ENCODE measurements at regions not wholly inside any gene's neighbourhood (a gene's known extent, or its start where the extent isn't known, plus 50 kb on each side); places are given as distances from the start of the nearest gene placed in this dataset.

DNA sequence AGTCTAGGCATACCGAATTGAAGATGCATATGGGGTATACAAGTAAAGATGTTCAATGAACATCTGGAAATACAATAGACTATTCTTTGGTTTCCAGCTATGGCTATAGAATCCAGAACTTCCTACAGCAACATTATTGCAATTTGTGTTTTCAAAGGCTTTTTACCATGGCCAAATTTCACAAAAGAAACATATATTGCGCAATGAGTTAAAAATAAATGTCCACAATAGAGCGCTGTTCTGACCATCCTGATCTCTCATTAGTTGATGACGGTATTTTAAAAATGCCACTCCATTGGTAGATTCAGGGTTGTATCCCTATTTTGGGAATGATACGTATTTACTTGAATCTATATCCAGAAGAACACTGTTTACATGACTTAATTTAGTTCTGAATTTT lies 139.2 kb downstream of the LINC00632 start:
- intact Hi-C loops (cut with micrococcal nuclease), result no loop called here
- H3K27ac Mint-ChIP-seq, result no peak overlapping the region
- no peaks in the 10 kb centered on the region for H3K9me3 ChIP-seq (ENCODE audit: control insufficient read depth, insufficient read depth, low read length)

GRCh38 chrX:140860718-140861117 lies 141.7 kb upstream of the SPANXB1 start:
- no peak overlapping the region for H3K4me3 Mint-ChIP-seq
- Histone ChIP-seq H3K4me1 (ENCODE audit: control insufficient read depth, insufficient read depth, low read length) (no peaks in the 10 kb centered on the region), H3K36me3 (ENCODE audit: control insufficient read depth, insufficient read depth, low read length) (no peaks in the 10 kb centered on the region), H3K27me3 (ENCODE audit: control insufficient read depth, insufficient read depth, low read length) (no peaks in the 10 kb centered on the region), H3K27ac (ENCODE audit: low read length) (no peak overlapping the region), H3K9me3 (ENCODE audit: control insufficient read depth, insufficient read depth, low read length) (no peaks in the 10 kb centered on the region), H3K4me3 (ENCODE audit: low read length) (no peak overlapping the region)
- intact Hi-C loops (cut with micrococcal nuclease), result no loop called here
- WGBS (ENCODE audit: insufficient coverage), result 96% methylated on average over 9 of the region's 9 CpGs
- TF ChIP-seq CTCF (IDR thresholded peaks at IDR 0.05), result no peak
- peaks cover 0 to 4% of the 10 kb centered on the region in 2 donors for H3K9me3 Mint-ChIP-seq
- H3K27ac Mint-ChIP-seq, result no peak overlapping the region
- no peaks in the 10 kb centered on the region for H3K36me3 Mint-ChIP-seq
- H3K4me1 Mint-ChIP-seq, result no peaks in the 10 kb centered on the region
- ATAC-seq, result no peak
- no peak for DNase-seq
- H3K27me3 Mint-ChIP-seq (ENCODE audit: low read depth in 2 of 2), result peaks cover 0 to 2% of the 10 kb centered on the region in 2 donors

More for the DNA sequence above, 139.2 kb downstream of the LINC00632 start:
- WGBS (ENCODE audit: insufficient coverage), result 95% methylated on average over 4 of the region's 5 CpGs
- no peak overlapping the region for H3K27ac ChIP-seq (ENCODE audit: low read length)
- H3K4me3 ChIP-seq (ENCODE audit: low read length), result no peak overlapping the region
- no peaks in the 10 kb centered on the region for H3K4me1 ChIP-seq (ENCODE audit: control insufficient read depth, insufficient read depth, low read length)
- no peak for TF ChIP-seq CTCF (IDR thresholded peaks at IDR 0.05)
- no peak overlapping the region for H3K4me3 Mint-ChIP-seq
- no peaks in the 10 kb centered on the region for H3K27me3 ChIP-seq (ENCODE audit: control insufficient read depth, insufficient read depth, low read length)
- DNase-seq (no peak), ATAC-seq (no peak)
- H3K9me3 Mint-ChIP-seq, result peaks cover 0 to 3% of the 10 kb centered on the region in 2 donors
- H3K36me3 ChIP-seq (ENCODE audit: control insufficient read depth, insufficient read depth, low read length), result no peaks in the 10 kb centered on the region
- no peaks in the 10 kb centered on the region for H3K36me3 Mint-ChIP-seq
- H3K4me1 Mint-ChIP-seq, result no peaks in the 10 kb centered on the region
- H3K27me3 Mint-ChIP-seq (ENCODE audit: low read depth in 2 of 2), result no peaks in the 10 kb centered on the region

- H3K4me3 Mint-ChIP-seq, result no peak overlapping the region
- H3K4me3 ChIP-seq (ENCODE audit: low read length), result no peak overlapping the region
- DNase-seq, result no peak
- ATAC-seq, result no peak
- intact Hi-C loops (cut with micrococcal nuclease), result no loop called here
- no CpG with 5 or more reads among the region's 1 CpG for WGBS (ENCODE audit: insufficient coverage)
- H3K27me3 Mint-ChIP-seq (ENCODE audit: low read depth in 2 of 2), result no peaks in the 10 kb centered on the region
- no peaks in the 10 kb centered on the region for H3K9me3 ChIP-seq (ENCODE audit: control insufficient read depth, insufficient read depth, low read length)
- no peaks in the 10 kb centered on the region for H3K4me1 Mint-ChIP-seq
- H3K36me3 Mint-ChIP-seq, result no peaks in the 10 kb centered on the region
- no peaks in the 10 kb centered on the region for H3K4me1 ChIP-seq (ENCODE audit: control insufficient read depth, insufficient read depth, low read length)
- no peak overlapping the region for H3K27ac ChIP-seq (ENCODE audit: low read length)
- no peak overlapping the region for H3K27ac Mint-ChIP-seq
- H3K36me3 ChIP-seq (ENCODE audit: control insufficient read depth, insufficient read depth, low read length), result no peaks in the 10 kb centered on the region
- no peak for TF ChIP-seq CTCF (IDR thresholded peaks at IDR 0.05)
- no peaks in the 10 kb centered on the region for H3K27me3 ChIP-seq (ENCODE audit: control insufficient read depth, insufficient read depth, low read length)
- peaks cover 0 to 4% of the 10 kb centered on the region in 2 donors for H3K9me3 Mint-ChIP-seq
Measured at GRCh38 chrX:140866446-140866845, 135.9 kb upstream of the SPANXB1 start.

DNA sequence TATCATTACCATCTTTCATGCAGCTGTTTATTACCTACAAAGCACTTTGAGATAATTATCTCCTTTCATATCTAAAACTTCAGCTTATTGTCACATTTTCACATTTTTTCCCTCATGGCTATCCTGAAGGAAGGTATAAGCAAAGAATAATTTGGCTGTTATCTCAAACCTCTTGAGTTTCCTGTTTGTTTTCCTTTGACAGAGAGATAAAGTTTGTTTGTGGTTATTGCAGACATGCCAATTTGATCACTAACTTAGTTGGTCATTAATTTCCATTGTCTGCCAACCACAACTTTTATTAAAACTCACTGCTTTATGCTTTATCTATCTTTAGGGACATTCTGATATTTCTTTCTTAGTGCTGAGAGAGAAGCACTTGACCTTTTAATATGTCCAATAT lies 89.8 kb upstream of the SPANXB1 start:
- Histone ChIP-seq H3K9me3 (ENCODE audit: control insufficient read depth, insufficient read depth, low read length) (no peaks in the 10 kb centered on the region), H3K36me3 (ENCODE audit: control insufficient read depth, insufficient read depth, low read length) (no peaks in the 10 kb centered on the region), H3K27ac (ENCODE audit: low read length) (no peak overlapping the region), H3K27me3 (ENCODE audit: control insufficient read depth, insufficient read depth, low read length) (no peaks in the 10 kb centered on the region), H3K4me3 (ENCODE audit: low read length) (no peak overlapping the region), H3K4me1 (ENCODE audit: control insufficient read depth, insufficient read depth, low read length) (no peaks in the 10 kb centered on the region)
- Mint-ChIP-seq H3K36me3 (no peaks in the 10 kb centered on the region), H3K4me1 (no peaks in the 10 kb centered on the region), H3K27ac (no peak overlapping the region), H3K27me3 (ENCODE audit: low read depth in 2 of 2) (peaks cover 0 to 9% of the 10 kb centered on the region in 2 donors), H3K4me3 (no peak overlapping the region), H3K9me3 (peaks cover 0 to 4% of the 10 kb centered on the region in 2 donors)
- TF ChIP-seq CTCF (IDR thresholded peaks at IDR 0.05), result no peak
- DNase-seq (no peak), ATAC-seq (no peak)
- intact Hi-C loops (cut with micrococcal nuclease), result no loop called here

All from natural killer cell (primary cell).